ENCODE measurements at regions not wholly inside any gene's neighbourhood (a gene's known extent, or its start where the extent isn't known, plus 50 kb on each side); places are given as distances from the start of the nearest gene placed in this dataset.

GRCh38 chrX:96372313-96373046 is 312.2 kb upstream of the DIAPH2 start:
- TF ChIP-seq, protein P1, sequence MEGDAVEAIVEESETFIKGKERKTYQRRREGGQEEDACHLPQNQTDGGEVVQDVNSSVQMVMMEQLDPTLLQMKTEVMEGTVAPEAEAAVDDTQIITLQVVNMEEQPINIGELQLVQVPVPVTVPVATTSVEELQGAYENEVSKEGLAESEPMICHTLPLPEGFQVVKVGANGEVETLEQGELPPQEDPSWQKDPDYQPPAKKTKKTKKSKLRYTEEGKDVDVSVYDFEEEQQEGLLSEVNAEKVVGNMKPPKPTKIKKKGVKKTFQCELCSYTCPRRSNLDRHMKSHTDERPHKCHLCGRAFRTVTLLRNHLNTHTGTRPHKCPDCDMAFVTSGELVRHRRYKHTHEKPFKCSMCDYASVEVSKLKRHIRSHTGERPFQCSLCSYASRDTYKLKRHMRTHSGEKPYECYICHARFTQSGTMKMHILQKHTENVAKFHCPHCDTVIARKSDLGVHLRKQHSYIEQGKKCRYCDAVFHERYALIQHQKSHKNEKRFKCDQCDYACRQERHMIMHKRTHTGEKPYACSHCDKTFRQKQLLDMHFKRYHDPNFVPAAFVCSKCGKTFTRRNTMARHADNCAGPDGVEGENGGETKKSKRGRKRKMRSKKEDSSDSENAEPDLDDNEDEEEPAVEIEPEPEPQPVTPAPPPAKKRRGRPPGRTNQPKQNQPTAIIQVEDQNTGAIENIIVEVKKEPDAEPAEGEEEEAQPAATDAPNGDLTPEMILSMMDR (IDR thresholded peaks at IDR 0.05; ENCODE audit: low read length), result peak; percentile 65
- TF ChIP-seq EZH2phosphoT487 (IDR thresholded peaks at IDR 0.05; ENCODE audit: low read length) (no peak), EZH2 (optimal IDR thresholded peaks at IDR 0.05; ENCODE audit: low read depth, low read length) (no peak)

All from MM.1S (cell line).